Nephron (organoid): ENCODE measurements at regions not wholly inside any gene's neighbourhood (a gene's known extent, or its start where the extent isn't known, plus 50 kb on each side); places are given as distances from the start of the nearest gene placed in this dataset.

Experiments used
- H3K27ac Mint-ChIP-seq, 3 experiments: 2 replicates each; pipeline ENCODE4 v1.8.0; 2020; ENCODE audit warnings: mixed read lengths in 3 of 3, mild to moderate bottlenecking in 2 of 3, moderate library complexity in 1 of 3
- H3K27me3 Mint-ChIP-seq: 2 replicates; pipeline ENCODE4 v1.8.0; 2021; ENCODE audit warnings: low read depth, mild to moderate bottlenecking, moderate library complexity, mixed read lengths
- H3K36me3 Mint-ChIP-seq: 2 replicates; pipeline ENCODE4 v1.8.0; 2020; ENCODE audit warnings: low read depth, mixed read lengths
- H3K4me1 Mint-ChIP-seq: 2 replicates; pipeline ENCODE4 v1.8.0; 2020; ENCODE audit warnings: mixed read lengths
- H3K4me3 Mint-ChIP-seq, 3 experiments: 2 replicates each; pipeline ENCODE4 v1.8.0; 2020; ENCODE audit warnings: mild to moderate bottlenecking in 3 of 3, mixed read lengths in 3 of 3, moderate library complexity in 2 of 3
- H3K9me3 Mint-ChIP-seq: 2 replicates; pipeline ENCODE4 v1.8.0; 2020; ENCODE audit warnings: mixed read lengths
- CTCF ChIP-seq, 3 experiments: fragments of 200-600 bp; sonication (generic); IDR thresholded peaks; one replicate each; pipeline ENCODE4 v1.5.0; 2021; ENCODE audit warnings: antibody characterized with exemption in 3 of 3; ENCODE audit not compliant: unreplicated experiment in 3 of 3

DNA sequence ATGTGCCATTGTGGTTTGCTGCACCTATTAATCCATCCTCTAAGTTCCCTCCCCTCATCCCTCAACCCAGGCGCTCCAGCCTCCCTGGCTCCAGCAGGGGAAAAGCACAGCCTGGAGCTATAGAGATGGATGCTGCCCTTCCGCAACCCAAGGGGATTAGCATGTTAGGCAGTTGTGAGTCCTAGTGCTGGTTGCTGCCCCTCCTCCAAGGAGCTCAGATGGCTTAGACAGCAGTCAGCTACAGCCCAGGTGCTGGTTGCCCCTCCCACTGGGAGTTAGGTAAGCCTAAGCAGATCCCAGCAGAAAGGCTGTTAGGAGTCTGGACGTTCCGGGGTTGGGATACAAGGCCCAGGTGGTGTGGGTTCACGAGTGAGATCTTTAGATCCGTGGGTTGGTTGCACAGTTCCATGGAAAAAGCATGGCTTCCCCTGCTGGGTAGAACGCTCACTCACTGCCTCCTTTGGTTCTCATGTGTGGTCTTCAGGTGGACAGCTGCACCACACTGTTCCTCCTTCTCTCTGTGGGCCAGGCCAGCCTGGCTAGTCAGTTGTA, 446.1 kb downstream of the ZNF804A start:
- Mint-ChIP-seq H3K9me3 (peaks cover 9% of the 10 kb centered on the region), H3K4me3 (no peak overlapping the region), H3K36me3 (no peaks in the 10 kb centered on the region), H3K4me1 (no peaks in the 10 kb centered on the region), H3K27ac (no peak overlapping the region), H3K27me3 (no peaks in the 10 kb centered on the region)
- no peak for TF ChIP-seq CTCF (IDR thresholded peaks at IDR 0.05; ENCODE audit: unreplicated experiment in 3 of 3)

DNA sequence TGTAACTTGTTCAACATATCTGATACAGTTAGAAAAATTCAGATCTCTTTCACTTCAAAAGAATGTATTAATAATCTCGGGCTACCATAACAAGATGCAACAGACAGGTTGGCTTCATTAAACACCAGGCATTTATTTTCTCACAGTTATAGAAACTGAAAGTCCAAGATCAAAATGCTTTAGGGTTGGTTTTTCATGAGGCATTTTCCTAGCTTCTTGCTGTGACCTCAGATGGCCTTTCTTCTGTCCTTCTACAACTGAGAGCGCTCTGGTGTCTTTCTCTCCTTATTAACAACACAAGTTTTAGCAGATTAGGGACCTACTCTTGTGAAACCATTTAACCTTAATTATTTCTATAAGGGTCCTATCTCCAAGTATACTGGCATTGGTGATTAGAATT, 452.5 kb downstream of the ZNF804A start:
- no peak overlapping the region for H3K27ac Mint-ChIP-seq
- no peaks in the 10 kb centered on the region for H3K4me1 Mint-ChIP-seq
- H3K4me3 Mint-ChIP-seq, result no peak overlapping the region
- H3K27me3 Mint-ChIP-seq, result no peaks in the 10 kb centered on the region
- no peak for TF ChIP-seq CTCF (IDR thresholded peaks at IDR 0.05; ENCODE audit: unreplicated experiment in 3 of 3)
- no peaks in the 10 kb centered on the region for H3K36me3 Mint-ChIP-seq
- H3K9me3 Mint-ChIP-seq, result no peaks in the 10 kb centered on the region

DNA sequence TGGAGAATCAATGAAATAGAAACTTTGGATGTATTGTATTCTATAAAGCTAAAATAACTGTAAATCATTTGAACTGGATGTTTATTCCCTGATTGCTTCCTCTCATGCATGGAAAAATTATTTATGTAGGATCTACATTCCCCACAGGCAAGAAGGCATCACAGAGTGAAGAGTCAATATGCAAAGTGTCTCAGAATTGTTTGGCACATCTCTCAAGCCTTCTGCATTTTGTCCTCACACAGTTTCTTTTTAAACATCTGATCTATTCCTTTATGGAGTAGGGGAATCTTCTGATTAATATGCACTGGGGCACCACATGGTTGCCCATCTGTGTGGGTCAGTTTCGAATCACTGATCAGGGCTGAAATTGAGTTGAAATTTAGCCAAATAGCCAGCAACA, 465.4 kb downstream of the ZNF804A start:
- Mint-ChIP-seq H3K36me3 (no peaks in the 10 kb centered on the region), H3K27me3 (peaks cover 3% of the 10 kb centered on the region), H3K27ac (peak overlapping the region in 1 of 3 experiments; percentile 52), H3K4me1 (no peaks in the 10 kb centered on the region), H3K9me3 (no peaks in the 10 kb centered on the region), H3K4me3 (no peak overlapping the region)
- no peak for TF ChIP-seq CTCF (IDR thresholded peaks at IDR 0.05; ENCODE audit: unreplicated experiment in 3 of 3)

GRCh38 chr2:185066128-185066527, 467.8 kb downstream of the ZNF804A start:
- Mint-ChIP-seq H3K36me3 (no peaks in the 10 kb centered on the region), H3K4me1 (no peaks in the 10 kb centered on the region), H3K27me3 (peaks cover 3% of the 10 kb centered on the region), H3K27ac (no peak overlapping the region), H3K9me3 (no peaks in the 10 kb centered on the region), H3K4me3 (no peak overlapping the region)
- TF ChIP-seq CTCF (IDR thresholded peaks at IDR 0.05; ENCODE audit: unreplicated experiment in 3 of 3), result no peak

DNA sequence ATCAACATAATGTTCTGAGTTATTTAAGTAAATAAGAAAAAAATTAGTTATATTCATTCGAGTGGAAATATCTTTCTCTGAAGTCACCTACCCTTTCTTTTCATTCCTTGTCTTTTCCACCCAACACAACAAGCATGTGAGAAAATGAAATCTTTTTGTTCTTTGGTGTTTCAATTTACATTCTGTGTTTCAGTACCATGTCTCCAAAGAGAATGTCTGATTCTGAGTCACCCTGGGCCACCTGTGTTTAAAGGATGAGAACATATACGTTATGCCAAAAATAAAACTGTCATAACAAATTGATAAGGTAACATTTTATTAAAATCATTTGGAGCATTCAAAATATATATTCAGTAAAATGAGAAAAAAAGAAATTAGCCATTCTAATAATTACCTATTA, 470.8 kb downstream of the ZNF804A start:
- Mint-ChIP-seq H3K36me3 (no peaks in the 10 kb centered on the region), H3K27ac (no peak overlapping the region), H3K27me3 (peaks cover 3% of the 10 kb centered on the region), H3K9me3 (no peaks in the 10 kb centered on the region), H3K4me1 (no peaks in the 10 kb centered on the region), H3K4me3 (no peak overlapping the region)
- no peak for TF ChIP-seq CTCF (IDR thresholded peaks at IDR 0.05; ENCODE audit: unreplicated experiment in 3 of 3)

DNA sequence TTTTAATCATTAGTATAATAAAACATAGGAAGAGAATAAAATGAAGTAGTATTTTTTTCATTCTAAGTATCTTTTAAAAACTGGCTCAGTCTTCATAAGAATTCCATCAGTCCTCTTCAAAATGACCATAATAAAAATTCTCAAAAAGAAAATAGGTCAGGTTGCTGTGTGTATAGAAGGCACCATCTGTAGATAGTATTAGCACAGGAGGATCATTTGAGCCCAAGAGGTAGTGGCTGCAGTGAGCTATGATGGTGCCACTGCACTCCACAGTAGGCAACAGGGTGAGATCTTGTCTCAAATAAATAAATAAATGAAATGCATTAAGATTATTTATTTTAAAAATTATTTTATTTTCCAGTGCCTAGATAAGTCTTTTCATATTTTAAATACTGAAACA, 475.8 kb downstream of the ZNF804A start:
- H3K27ac Mint-ChIP-seq, result no peak overlapping the region
- no peaks in the 10 kb centered on the region for H3K36me3 Mint-ChIP-seq
- H3K4me3 Mint-ChIP-seq, result no peak overlapping the region
- H3K4me1 Mint-ChIP-seq, result no peaks in the 10 kb centered on the region
- no peaks in the 10 kb centered on the region for H3K9me3 Mint-ChIP-seq
- H3K27me3 Mint-ChIP-seq, result no peaks in the 10 kb centered on the region
- no peak for TF ChIP-seq CTCF (IDR thresholded peaks at IDR 0.05; ENCODE audit: unreplicated experiment in 3 of 3)
